ENCODE measurements at regions not wholly inside any gene's neighbourhood (a gene's known extent, or its start where the extent isn't known, plus 50 kb on each side); places are given as distances from the start of the nearest gene placed in this dataset.
"Not testable (repeated sequence)": the region's sequence is repeated elsewhere in the genome, so short reads cannot be mapped to it uniquely, and the experiment has no call there.

GRCh38 chr4:33130662-33131061 is 2410.5 kb downstream of the PCDH7 start:
- H2AFZ ChIP-seq (ENCODE audit: low read length); H4K91ac ChIP-seq (replicated peaks; ENCODE audit: insufficient read length, low read length); H4K8ac ChIP-seq (ENCODE audit: extremely low read depth, insufficient read depth, low read length); H3K27ac ChIP-seq (ENCODE audit: low read depth, low read length); H2BK5ac ChIP-seq (ENCODE audit: low read depth, low read length); H2BK12ac ChIP-seq (ENCODE audit: low read depth, low read length); H3K18ac ChIP-seq (ENCODE audit: extremely low read depth, low read length); H3K9ac ChIP-seq (replicated peaks in 1 of 4; ENCODE audit: extremely low read depth in 1 of 4, low read depth in 3 of 4, low read length in 3 of 4); H3K4me1 ChIP-seq (replicated peaks in 1 of 4; ENCODE audit: control insufficient read depth in 3 of 4, insufficient read depth in 4 of 4, low read length in 3 of 4); H3K79me2 ChIP-seq (ENCODE audit: control insufficient read depth in 1 of 2, insufficient read depth in 2 of 2, low read length in 2 of 2); H3K56ac ChIP-seq (replicated peaks; ENCODE audit: insufficient read length, low read depth, low read length); H3K79me1 ChIP-seq (ENCODE audit: low read depth, low read length); DNase-seq (ENCODE audit: low read depth in 1 of 2, low spot score in 2 of 2); H4K20me1 ChIP-seq (replicated peaks in 1 of 2; ENCODE audit: control insufficient read depth in 1 of 2, insufficient read depth in 2 of 2, low read length in 2 of 2); H3K36me3 ChIP-seq (ENCODE audit: control insufficient read depth in 2 of 4, insufficient read depth in 4 of 4, low read length in 3 of 4); H3K27me3 ChIP-seq (replicated peaks in 1 of 4; ENCODE audit: control insufficient read depth in 3 of 4, extremely low read depth in 1 of 4, insufficient read depth in 3 of 4, low read length in 3 of 4); H3K23ac ChIP-seq (ENCODE audit: insufficient read length); H3K23me2 ChIP-seq (ENCODE audit: low read depth, low read length); H4K5ac ChIP-seq (ENCODE audit: insufficient read length, low read depth, low read length); H3K4ac ChIP-seq (replicated peaks; ENCODE audit: insufficient read length, low read depth, low read length); H3K14ac ChIP-seq (ENCODE audit: insufficient read length); H2BK120ac ChIP-seq (replicated peaks; ENCODE audit: low read depth, low read length); H3K4me3 ChIP-seq (ENCODE audit: extremely low read depth in 1 of 4, insufficient read depth in 2 of 4, low read depth in 3 of 4, low read length in 4 of 4); H3K9me3 ChIP-seq (ENCODE audit: insufficient read depth in 2 of 2, low read depth in 1 of 2, low read length in 1 of 2); H2BK15ac ChIP-seq (ENCODE audit: low read length); H2AK5ac ChIP-seq (ENCODE audit: low read depth, low read length); H3K4me2 ChIP-seq (ENCODE audit: insufficient read depth in 1 of 2, low read depth in 2 of 2, low read length in 2 of 2); FAIRE-seq; H2BK20ac ChIP-seq (ENCODE audit: low read length); POLR2A ChIA-PET (ENCODE audit: partially characterized antibody): not testable (repeated sequence)
- CTCF ChIA-PET (ENCODE audit: partially characterized antibody), result interaction anchor here (1.9 kb wide), 1 partner anchor 17 kb away, joined by 5 read pairs; no protein-coding TSS in a partner anchor
- WGBS, 2 experiments (ENCODE audit: extremely low coverage in 1 of 2, insufficient coverage in 1 of 2, insufficient read length in 1 of 2, insufficient replicate concordance in 2 of 2, low coverage in 1 of 2, low lambda C conversion rate in 2 of 2, missing lambda C conversion rate in 1 of 2), result 96% methylated on average over 1 of the region's 1 CpG; no CpG with 5 or more reads in 1 of the 2 experiments
